ENCODE measurements at regions not wholly inside any gene's neighbourhood (a gene's known extent, or its start where the extent isn't known, plus 50 kb on each side); places are given as distances from the start of the nearest gene placed in this dataset.

GRCh38 chr5:38110130-38110529 is 148.2 kb upstream of the EGFLAM start:
- Histone ChIP-seq H4K5ac (ENCODE audit: low read depth, low read length) (no peak overlapping the region), H3K23ac (ENCODE audit: low read depth, low read length) (no peak overlapping the region), H3K27me3 (ENCODE audit: control insufficient read depth, insufficient read depth, low read length) (peaks cover 2% of the 10 kb centered on the region; the same call in 1 of the 2 replicates), H2AK9ac (replicated peaks; ENCODE audit: low read depth, low read length, poor library complexity) (no peak overlapping the region), H2BK120ac (ENCODE audit: low read depth, low read length) (no peak overlapping the region), H3K18ac (ENCODE audit: low read depth, low read length) (no peak overlapping the region), H3K27ac (ENCODE audit: insufficient read depth, low read length) (no peak overlapping the region), H3K36me3 (ENCODE audit: control insufficient read depth, insufficient read depth, low read length) (no peaks in the 10 kb centered on the region), H4K91ac (ENCODE audit: insufficient read depth, low read depth, low read length) (no peak overlapping the region), H3K4ac (ENCODE audit: low read depth, low read length) (no peak overlapping the region), H3K4me3 (ENCODE audit: insufficient read depth, low read depth, low read length) (no peak overlapping the region), H3K4me2 (ENCODE audit: low read depth, low read length) (no peak overlapping the region), H3K9me3 (ENCODE audit: control insufficient read depth, insufficient read depth, low read length) (no peaks in the 10 kb centered on the region), H3K4me1 (ENCODE audit: control insufficient read depth, insufficient read depth, low read length) (no peaks in the 10 kb centered on the region), H2AK5ac (ENCODE audit: low read depth, low read length) (no peak overlapping the region), H3K56ac (ENCODE audit: extremely low read depth, insufficient read depth, low read length) (no peak overlapping the region), H3K79me1 (ENCODE audit: low read depth in 1 of 2, low read length in 2 of 2) (no peaks in the 10 kb centered on the region), H4K8ac (ENCODE audit: low read depth in 2 of 2, low read length in 2 of 2) (no peak overlapping the region), H2AFZ (replicated peaks; ENCODE audit: low read length, poor library complexity) (no peak overlapping the region), H3K9ac (ENCODE audit: low read depth, low read length) (no peak overlapping the region), H2BK5ac (ENCODE audit: low read depth, low read length, poor library complexity, severe bottlenecking) (no peak overlapping the region), H3K14ac (replicated peaks; ENCODE audit: low read depth, low read length) (no peak overlapping the region), H2BK15ac (ENCODE audit: low read depth, low read length) (no peak overlapping the region), H4K20me1 (ENCODE audit: insufficient read depth, low read length) (no peaks in the 10 kb centered on the region), H3K9me1 (ENCODE audit: insufficient read depth, low read length) (no peaks in the 10 kb centered on the region), H2BK20ac (ENCODE audit: low read depth, low read length) (no peak overlapping the region)
- CTCF ChIA-PET = no interaction called here
- POLR2A ChIA-PET (ENCODE audit: unreplicated experiment) = no interaction called here
- intact Hi-C loops (cut with micrococcal nuclease) = no loop called here
- in situ Hi-C loops (cut with MboI; ENCODE audit: low sequenced_read_pairs) = no loop called here
- WGBS, 2 experiments (ENCODE audit: extremely low coverage in 2 of 2, insufficient read length in 1 of 2) = no CpG with 5 or more reads among the region's 6 CpGs
- no peak for TF ChIP-seq NFE2L2 (IDR thresholded peaks at IDR 0.05; ENCODE audit: low read depth, low read length)
- no peak for TF ChIP-seq RCOR1 (IDR thresholded peaks at IDR 0.05; ENCODE audit: insufficient replicate concordance, low read length)
- TF ChIP-seq CEBPB (IDR thresholded peaks at IDR 0.05; ENCODE audit: low read depth, low read length) = no peak
- no peak for TF ChIP-seq BHLHE40 (IDR thresholded peaks at IDR 0.05; ENCODE audit: low read depth, low read length)
- no peak for TF ChIP-seq MAZ (IDR thresholded peaks at IDR 0.05; ENCODE audit: borderline replicate concordance, low read depth, low read length)
- no peak for TF ChIP-seq CTCF (conservative IDR thresholded peaks at IDR 0.05; ENCODE audit: low read depth, low read length)
- dilution Hi-C loops (cut with HindIII; ENCODE audit: low sequenced_read_pairs, unreplicated experiment) = no loop called here
- no peak for ATAC-seq (ENCODE audit: low read depth)
- DNase-seq = no peak
- BruUV-seq (replicated peaks) = no TSS peak
